Panc1 (cell line): ENCODE measurements at regions not wholly inside any gene's neighbourhood (a gene's known extent, or its start where the extent isn't known, plus 50 kb on each side); places are given as distances from the start of the nearest gene placed in this dataset.
A peak's percentile ranks its signal among the peaks of the same experiment; 100 is the strongest.

Source experiments
- ATAC-seq: fragments of 200-7000 bp; cut with Tn5 transposase; 2 replicates; pipeline ENCODE4 v1.9.1; 2020; ENCODE audit warnings: mild to moderate bottlenecking, moderate library complexity
- BruUV-seq: library from RNA; stranded (reverse); fragments of 400-500 nt; replicated peaks from 2 replicates; lab custom pipeline; 2021; lab: Mats Ljungman, UMichigan
- CTCF ChIA-PET: fragments of 300-600 bp; sonication (Branson Sonifier 250); formaldehyde crosslinking; loops from one replicate; lab custom pipeline; 2022; ENCODE audit warnings: antibody characterized with exemption; lab: Charles Lee
- POLR2A ChIA-PET: fragments of 300-600 bp; sonication (Branson Sonifier 250); formaldehyde crosslinking; loops from one replicate; lab custom pipeline; 2022; ENCODE audit warnings: antibody characterized with exemption; lab: Charles Lee
- DNase-seq: peaks from one replicate; pipeline ENCODE4 v3.0.0-alpha.2; 2010; ENCODE audit warnings: low read depth, low spot score
- H3K27ac ChIP-seq: 2 replicates; pipeline ENCODE4 v1.5.1; 2011; ENCODE audit warnings: mild to moderate bottlenecking, low read length, inconsistent platforms
- H3K27me3 ChIP-seq: fragments of 200-500 bp; sonication (Bioruptor generic); 2 replicates; pipeline ENCODE4 v1.6.0; 2014; ENCODE audit warnings: low read length, inconsistent platforms; ENCODE audit not compliant: control insufficient read depth, insufficient read depth
- H3K36me3 ChIP-seq: fragments of 200-500 bp; sonication (Bioruptor generic); 2 replicates; pipeline ENCODE4 v1.5.1; 2014; ENCODE audit warnings: inconsistent platforms, mild to moderate bottlenecking, low read length, moderate library complexity; ENCODE audit not compliant: control insufficient read depth, insufficient read depth
- H3K4me1 ChIP-seq: 2 replicates; pipeline ENCODE4 v1.5.1; 2011; ENCODE audit warnings: inconsistent platforms, mild to moderate bottlenecking, low read length, moderate library complexity; ENCODE audit not compliant: control insufficient read depth, insufficient read depth
- H3K4me3 ChIP-seq, 2 experiments: 2 replicates each; pipeline ENCODE4 v1.5.1; 2011 to 2012; ENCODE audit warnings: low read depth in 2 of 2, low read length in 2 of 2, mild to moderate bottlenecking in 2 of 2, inconsistent platforms in 1 of 2, moderate library complexity in 1 of 2
- H3K9me3 ChIP-seq: fragments of 200-500 bp; sonication (Bioruptor generic); 2 replicates; pipeline ENCODE4 v1.5.1; 2014; ENCODE audit warnings: low read depth, mild to moderate bottlenecking, inconsistent platforms, low read length, moderate library complexity; ENCODE audit not compliant: control insufficient read depth, insufficient read depth
- CTCF ChIP-seq: fragments of 450-650 bp; IDR thresholded peaks from 2 replicates; pipeline ENCODE4 v1.5.1; 2017; ENCODE audit warnings: mild to moderate bottlenecking
- POLR2AphosphoS5 ChIP-seq: IDR thresholded peaks from 2 replicates; pipeline ENCODE4 v1.6.1; 2012; ENCODE audit warnings: mild to moderate bottlenecking, low read depth, low read length, moderate library complexity
- SIN3A ChIP-seq: IDR thresholded peaks from 2 replicates; pipeline ENCODE4 v1.6.1; 2012; ENCODE audit warnings: low read depth, mild to moderate bottlenecking, low read length, moderate library complexity, borderline replicate concordance; ENCODE audit not compliant: insufficient read depth
- TCF7L2 ChIP-seq: IDR thresholded peaks from 2 replicates; pipeline ENCODE4 v1.6.1; 2011; ENCODE audit warnings: mild to moderate bottlenecking, low read depth, low read length, inconsistent platforms
- in situ Hi-C: cut with HindIII; loops from 2 replicates; pipeline ENCODE4 v1.10.0; 2016; ENCODE audit warnings: low sequenced_read_pairs, low pct_unique_long_range_greater_than_20kb
- intact Hi-C: fragments of 100-400 bp; cut with micrococcal nuclease; formaldehyde crosslinking; loops from one replicate; pipeline ENCODE4 v1.10.0; 2022; ENCODE audit not compliant: unreplicated experiment
- TF ChIP-seq, protein P1 (sequence below), 2 experiments: IDR thresholded peaks; 2 replicates each; pipeline ENCODE4 v1.6.1; 2011 to 2012; ENCODE audit warnings: low read depth in 2 of 2, control low read depth in 1 of 2, low read length in 1 of 2, mild to moderate bottlenecking in 1 of 2, moderate library complexity in 1 of 2; ENCODE audit not compliant: insufficient read depth in 1 of 2

GRCh38 chr6:168896321-168896720 lies 357.3 kb downstream of the THBS2 start:
- in situ Hi-C loops = no loop called here
- Histone ChIP-seq H3K9me3 (no peaks in the 10 kb centered on the region), H3K27me3 (peaks cover 9% of the 10 kb centered on the region), H3K27ac (no peak overlapping the region), H3K4me3 (no peak overlapping the region), H3K36me3 (no peaks in the 10 kb centered on the region), H3K4me1 (no peaks in the 10 kb centered on the region)
- intact Hi-C loops = no loop called here
- ChIA-PET POLR2A (no interaction called here), CTCF (interaction anchor here (0.6 kb wide), 1 partner anchor 10 kb away, joined by 3 read pairs; no protein-coding TSS in a partner anchor)
- ATAC-seq (no peak), DNase-seq (no peak)
- TF ChIP-seq CTCF = no peak
- TF ChIP-seq SIN3A = no peak
- TF ChIP-seq, protein P1, sequence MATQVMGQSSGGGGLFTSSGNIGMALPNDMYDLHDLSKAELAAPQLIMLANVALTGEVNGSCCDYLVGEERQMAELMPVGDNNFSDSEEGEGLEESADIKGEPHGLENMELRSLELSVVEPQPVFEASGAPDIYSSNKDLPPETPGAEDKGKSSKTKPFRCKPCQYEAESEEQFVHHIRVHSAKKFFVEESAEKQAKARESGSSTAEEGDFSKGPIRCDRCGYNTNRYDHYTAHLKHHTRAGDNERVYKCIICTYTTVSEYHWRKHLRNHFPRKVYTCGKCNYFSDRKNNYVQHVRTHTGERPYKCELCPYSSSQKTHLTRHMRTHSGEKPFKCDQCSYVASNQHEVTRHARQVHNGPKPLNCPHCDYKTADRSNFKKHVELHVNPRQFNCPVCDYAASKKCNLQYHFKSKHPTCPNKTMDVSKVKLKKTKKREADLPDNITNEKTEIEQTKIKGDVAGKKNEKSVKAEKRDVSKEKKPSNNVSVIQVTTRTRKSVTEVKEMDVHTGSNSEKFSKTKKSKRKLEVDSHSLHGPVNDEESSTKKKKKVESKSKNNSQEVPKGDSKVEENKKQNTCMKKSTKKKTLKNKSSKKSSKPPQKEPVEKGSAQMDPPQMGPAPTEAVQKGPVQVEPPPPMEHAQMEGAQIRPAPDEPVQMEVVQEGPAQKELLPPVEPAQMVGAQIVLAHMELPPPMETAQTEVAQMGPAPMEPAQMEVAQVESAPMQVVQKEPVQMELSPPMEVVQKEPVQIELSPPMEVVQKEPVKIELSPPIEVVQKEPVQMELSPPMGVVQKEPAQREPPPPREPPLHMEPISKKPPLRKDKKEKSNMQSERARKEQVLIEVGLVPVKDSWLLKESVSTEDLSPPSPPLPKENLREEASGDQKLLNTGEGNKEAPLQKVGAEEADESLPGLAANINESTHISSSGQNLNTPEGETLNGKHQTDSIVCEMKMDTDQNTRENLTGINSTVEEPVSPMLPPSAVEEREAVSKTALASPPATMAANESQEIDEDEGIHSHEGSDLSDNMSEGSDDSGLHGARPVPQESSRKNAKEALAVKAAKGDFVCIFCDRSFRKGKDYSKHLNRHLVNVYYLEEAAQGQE (IDR thresholded peaks at IDR 0.05; ENCODE audit: insufficient read depth in 1 of 2, low read depth in 2 of 2, low read length in 1 of 2) = no peak
- no peak for TF ChIP-seq TCF7L2
- TF ChIP-seq POLR2AphosphoS5 = no peak
- BruUV-seq = no TSS peak

GRCh38 chr6:168895102-168895812 lies 358.4 kb downstream of the THBS2 start:
- BruUV-seq = no TSS peak
- no peak overlapping the region for H3K27ac ChIP-seq
- CTCF ChIA-PET = no interaction called here
- POLR2A ChIA-PET = no interaction called here
- DNase-seq = peak; percentile 46
- no peaks in the 10 kb centered on the region for H3K4me1 ChIP-seq
- H3K4me3 ChIP-seq = peak overlapping the region; percentile 7 to 31; a peak in 3 of 4 replicates
- TF ChIP-seq SIN3A (no peak), CTCF (peak; percentile 98)
- H3K36me3 ChIP-seq = no peaks in the 10 kb centered on the region
- ATAC-seq = peak; percentile 95
- no peaks in the 10 kb centered on the region for H3K9me3 ChIP-seq
- in situ Hi-C loops = no loop called here
- H3K27me3 ChIP-seq = peaks cover 9% of the 10 kb centered on the region
- intact Hi-C loops = no loop called here
